DOHH2 (cell line): ENCODE measurements at regions not wholly inside any gene's neighbourhood (a gene's known extent, or its start where the extent isn't known, plus 50 kb on each side); places are given as distances from the start of the nearest gene placed in this dataset.
"Not testable (repeated sequence)": the region's sequence is repeated elsewhere in the genome, so short reads cannot be mapped to it uniquely, and the experiment has no call there.

Experiments
- H3F3A ChIP-seq: fragments of 200-600 bp; sonication (generic), shearing (Covaris generic); 2 replicates; pipeline ENCODE4 v1.6.0; 2016; ENCODE audit warnings: antibody characterized with exemption, mild to moderate bottlenecking; ENCODE audit not compliant: control insufficient read depth, insufficient read depth
- H3K27ac ChIP-seq: fragments of 200-600 bp; sonication (generic); 2 replicates; pipeline ENCODE4 v1.5.1; 2014; ENCODE audit warnings: low read depth, mild to moderate bottlenecking, low read length, moderate library complexity
- H3K27me3 ChIP-seq: fragments of 200-600 bp; sonication (generic); 2 replicates; pipeline ENCODE4 v1.6.1; 2014; ENCODE audit warnings: mild to moderate bottlenecking, low read length, mixed read lengths; ENCODE audit not compliant: control insufficient read depth
- H3K36me3 ChIP-seq: fragments of 200-600 bp; sonication (generic); 2 replicates; pipeline ENCODE4 v1.6.1; 2014; ENCODE audit warnings: mild to moderate bottlenecking, low read length, moderate library complexity, mixed read lengths; ENCODE audit not compliant: control insufficient read depth
- H3K4me1 ChIP-seq: fragments of 200-600 bp; sonication (generic); 2 replicates; pipeline ENCODE4 v1.6.1; 2014; ENCODE audit warnings: mild to moderate bottlenecking, low read length, mixed read lengths; ENCODE audit not compliant: control insufficient read depth
- H3K4me2 ChIP-seq: fragments of 200-600 bp; sonication (generic); 2 replicates; pipeline ENCODE4 v1.6.0; 2014; ENCODE audit warnings: mild to moderate bottlenecking, low read length, moderate library complexity
- H3K4me3 ChIP-seq: fragments of 200-600 bp; sonication (generic); 2 replicates; pipeline ENCODE4 v1.5.1; 2014; ENCODE audit warnings: mild to moderate bottlenecking, low read length, mixed read lengths
- H3K79me2 ChIP-seq: fragments of 200-600 bp; sonication (generic); 2 replicates; pipeline ENCODE4 v1.6.1; 2014; ENCODE audit warnings: mild to moderate bottlenecking, low read length, mixed read lengths; ENCODE audit not compliant: control insufficient read depth
- H3K9me2 ChIP-seq: fragments of 200-600 bp; sonication (generic); replicated peaks from 2 replicates; pipeline ENCODE4 v1.6.1; 2014; ENCODE audit warnings: mild to moderate bottlenecking, low read length, mixed read lengths; ENCODE audit not compliant: control insufficient read depth
- H3K9me3 ChIP-seq: fragments of 200-600 bp; sonication (generic); 2 replicates; pipeline ENCODE4 v1.6.1; 2014; ENCODE audit warnings: antibody characterized with exemption, low read length, mixed read lengths; ENCODE audit not compliant: control insufficient read depth, insufficient read depth
- H4K20me1 ChIP-seq: fragments of 200-600 bp; sonication (generic); 2 replicates; pipeline ENCODE4 v1.6.0; 2014; ENCODE audit warnings: low read depth, mild to moderate bottlenecking, antibody characterized with exemption, low read length, moderate library complexity; ENCODE audit not compliant: control insufficient read depth, insufficient read depth
- EZH2phosphoT487 ChIP-seq: fragments of 200-600 bp; sonication (generic); IDR thresholded peaks from 2 replicates; pipeline ENCODE4 v1.6.1; 2017; ENCODE audit warnings: borderline replicate concordance, mild to moderate bottlenecking, antibody characterized with exemption, low read length, moderate library complexity, mixed read lengths
- TF ChIP-seq, protein P1 (sequence below): fragments of 200-600 bp; sonication (generic); IDR thresholded peaks from one replicate; pipeline ENCODE4 v1.5.1; 2014; ENCODE audit warnings: antibody characterized with exemption, mild to moderate bottlenecking, low read depth, low read length; ENCODE audit not compliant: poor library complexity, severe bottlenecking

DNA sequence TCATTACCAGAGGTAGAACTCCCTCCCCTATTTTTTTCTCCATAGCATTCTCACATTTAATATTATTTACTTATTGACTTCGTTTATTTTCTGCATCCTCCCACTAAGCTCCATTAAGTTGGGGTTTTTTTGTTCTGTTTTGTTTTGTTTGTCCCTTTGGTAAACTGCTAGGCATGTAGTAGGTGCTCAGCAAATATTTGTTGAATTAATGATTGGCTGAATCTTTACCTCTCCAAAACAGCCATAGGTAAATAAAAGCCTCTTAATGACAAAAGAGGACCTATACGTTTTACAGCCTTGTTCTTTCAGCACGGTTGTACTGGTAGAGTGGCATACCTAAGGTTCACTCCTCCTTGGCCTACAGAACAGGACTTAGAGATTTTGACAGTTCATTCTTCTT lies 52.0 kb downstream of the PRORP start:
- no peak overlapping the region for H3K27ac ChIP-seq
- H3K27me3 ChIP-seq = no peaks in the 10 kb centered on the region
- TF ChIP-seq EZH2phosphoT487 = no peak
- TF ChIP-seq, protein P1, sequence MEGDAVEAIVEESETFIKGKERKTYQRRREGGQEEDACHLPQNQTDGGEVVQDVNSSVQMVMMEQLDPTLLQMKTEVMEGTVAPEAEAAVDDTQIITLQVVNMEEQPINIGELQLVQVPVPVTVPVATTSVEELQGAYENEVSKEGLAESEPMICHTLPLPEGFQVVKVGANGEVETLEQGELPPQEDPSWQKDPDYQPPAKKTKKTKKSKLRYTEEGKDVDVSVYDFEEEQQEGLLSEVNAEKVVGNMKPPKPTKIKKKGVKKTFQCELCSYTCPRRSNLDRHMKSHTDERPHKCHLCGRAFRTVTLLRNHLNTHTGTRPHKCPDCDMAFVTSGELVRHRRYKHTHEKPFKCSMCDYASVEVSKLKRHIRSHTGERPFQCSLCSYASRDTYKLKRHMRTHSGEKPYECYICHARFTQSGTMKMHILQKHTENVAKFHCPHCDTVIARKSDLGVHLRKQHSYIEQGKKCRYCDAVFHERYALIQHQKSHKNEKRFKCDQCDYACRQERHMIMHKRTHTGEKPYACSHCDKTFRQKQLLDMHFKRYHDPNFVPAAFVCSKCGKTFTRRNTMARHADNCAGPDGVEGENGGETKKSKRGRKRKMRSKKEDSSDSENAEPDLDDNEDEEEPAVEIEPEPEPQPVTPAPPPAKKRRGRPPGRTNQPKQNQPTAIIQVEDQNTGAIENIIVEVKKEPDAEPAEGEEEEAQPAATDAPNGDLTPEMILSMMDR = no peak
- H3K79me2 ChIP-seq = no peaks in the 10 kb centered on the region
- no peaks in the 10 kb centered on the region for H3K4me1 ChIP-seq
- H3F3A ChIP-seq = no peaks in the 10 kb centered on the region
- H3K9me2 ChIP-seq = no peaks in the 10 kb centered on the region
- H3K4me2 ChIP-seq = no peak overlapping the region
- no peaks in the 10 kb centered on the region for H4K20me1 ChIP-seq
- H3K9me3 ChIP-seq = no peaks in the 10 kb centered on the region
- H3K36me3 ChIP-seq = no peaks in the 10 kb centered on the region
- H3K4me3 ChIP-seq = no peak overlapping the region

DNA sequence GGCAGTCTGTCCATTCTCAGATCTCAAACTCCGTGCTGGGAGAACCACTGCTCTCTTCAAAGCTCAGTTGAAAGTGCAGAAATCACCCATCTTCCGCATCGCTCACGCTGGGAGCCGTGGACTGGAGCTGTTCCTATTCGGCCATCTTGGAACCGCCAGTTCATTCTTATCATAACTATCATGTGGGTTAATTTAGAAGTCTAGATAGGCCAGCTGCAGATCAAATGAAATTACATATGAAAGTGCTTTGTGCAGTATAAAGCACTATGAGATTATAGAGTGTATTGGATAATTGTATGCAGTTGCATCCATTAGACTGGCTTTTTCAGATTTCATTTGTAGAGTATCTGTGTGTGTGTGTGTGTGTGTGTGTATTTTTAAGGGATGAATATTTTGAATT lies 57.8 kb downstream of the PRORP start:
- Histone ChIP-seq H3K27ac (no peak overlapping the region), H3F3A (0 out of 2 replicates have a peak, but pooled peaks cover 5% of the 10 kb centered on the region), H3K9me3 (no peaks in the 10 kb centered on the region), H3K36me3 (peaks cover 5% of the 10 kb centered on the region; the same call in 1 of the 2 replicates), H3K4me1 (no peaks in the 10 kb centered on the region), H3K27me3 (no peaks in the 10 kb centered on the region), H3K4me3 (no peak overlapping the region), H3K9me2 (no peaks in the 10 kb centered on the region), H4K20me1 (no peaks in the 10 kb centered on the region), H3K4me2 (no peak overlapping the region), H3K79me2 (no peaks in the 10 kb centered on the region)
- TF ChIP-seq, protein P1 = no peak
- no peak for TF ChIP-seq EZH2phosphoT487

DNA sequence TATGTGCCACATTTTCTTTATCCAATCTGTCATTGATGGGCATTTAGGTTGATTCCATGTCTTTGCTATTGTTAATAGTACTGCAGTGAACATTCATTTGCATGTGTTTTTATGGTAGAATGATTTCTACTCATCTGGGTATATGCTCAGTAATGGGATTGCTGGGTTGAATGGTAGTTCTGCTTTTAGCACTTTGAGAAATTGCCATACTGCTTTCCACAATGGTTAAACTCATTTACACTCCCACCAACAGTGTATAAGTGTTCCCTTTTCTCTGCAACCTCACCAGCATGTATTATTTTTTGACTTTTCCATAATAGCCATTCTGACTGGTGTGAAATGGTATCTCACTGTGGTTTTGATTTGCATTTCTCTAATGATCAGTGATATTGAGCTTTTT lies 62.5 kb downstream of the PRORP start:
- H3K4me2 ChIP-seq, H3K27ac ChIP-seq, H3K36me3 ChIP-seq, H3K79me2 ChIP-seq, H3K9me3 ChIP-seq, H3K4me3 ChIP-seq, H3K9me2 ChIP-seq, H4K20me1 ChIP-seq, H3K4me1 ChIP-seq, H3K27me3 ChIP-seq, H3F3A ChIP-seq: not testable (repeated sequence)

DNA sequence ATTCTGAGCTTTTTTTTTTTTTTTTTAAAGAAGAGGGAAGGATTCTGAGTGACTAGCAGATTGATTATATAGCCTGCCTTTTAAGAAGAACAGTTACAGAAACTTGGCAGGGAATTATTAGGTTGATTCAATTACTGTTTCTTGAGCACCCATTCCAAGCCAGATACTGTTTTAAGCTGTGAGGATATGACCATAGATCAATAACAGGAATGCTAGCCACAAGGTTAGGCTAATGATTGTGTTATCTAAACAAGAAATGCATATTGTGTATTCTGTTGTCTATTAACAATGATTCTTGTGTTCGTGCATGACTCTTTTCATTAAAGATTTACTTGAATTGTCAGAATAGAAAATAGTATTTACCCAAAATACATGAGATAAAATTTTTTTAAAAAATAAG lies 67.1 kb downstream of the PRORP start:
- Histone ChIP-seq H3K36me3 (no peaks in the 10 kb centered on the region), H3K9me2 (no peaks in the 10 kb centered on the region), H3K9me3 (no peaks in the 10 kb centered on the region), H3K4me1 (no peaks in the 10 kb centered on the region), H3K4me2 (no peak overlapping the region), H3K27ac (no peak overlapping the region), H4K20me1 (no peaks in the 10 kb centered on the region), H3K79me2 (no peaks in the 10 kb centered on the region), H3K4me3 (no peak overlapping the region), H3F3A (no peaks in the 10 kb centered on the region), H3K27me3 (no peaks in the 10 kb centered on the region)
- TF ChIP-seq, protein P1 = no peak
- TF ChIP-seq EZH2phosphoT487 = no peak
